Tibial nerve (tissue), 3 donors: ENCODE measurements at regions not wholly inside any gene's neighbourhood (a gene's known extent, or its start where the extent isn't known, plus 50 kb on each side); places are given as distances from the start of the nearest gene placed in this dataset.

Experiments used
- EP300 ChIP-seq, 2 donors: sonication (generic); formaldehyde crosslinking; IDR thresholded peaks; one replicate each; pipeline ENCODE4 v1.6.1; 2017; ENCODE audit warnings: antibody characterized with exemption in 2 of 2, mild to moderate bottlenecking in 1 of 2
- POLR2A ChIP-seq, 2 donors: fragments of 450-650 bp; IDR thresholded peaks; one replicate each; pipeline ENCODE4 v1.6.1; 2017; ENCODE audit warnings: antibody characterized with exemption in 2 of 2, mild to moderate bottlenecking in 2 of 2, moderate library complexity in 2 of 2

GRCh38 chr7:54416678-54417077, 125.5 kb upstream of the VSTM2A start:
- TF ChIP-seq EP300 (IDR thresholded peaks at IDR 0.05), result no peak
- TF ChIP-seq POLR2A (IDR thresholded peaks at IDR 0.05), result no peak
